ENCODE measurements at regions not wholly inside any gene's neighbourhood (a gene's known extent, or its start where the extent isn't known, plus 50 kb on each side); places are given as distances from the start of the nearest gene placed in this dataset.

DNA sequence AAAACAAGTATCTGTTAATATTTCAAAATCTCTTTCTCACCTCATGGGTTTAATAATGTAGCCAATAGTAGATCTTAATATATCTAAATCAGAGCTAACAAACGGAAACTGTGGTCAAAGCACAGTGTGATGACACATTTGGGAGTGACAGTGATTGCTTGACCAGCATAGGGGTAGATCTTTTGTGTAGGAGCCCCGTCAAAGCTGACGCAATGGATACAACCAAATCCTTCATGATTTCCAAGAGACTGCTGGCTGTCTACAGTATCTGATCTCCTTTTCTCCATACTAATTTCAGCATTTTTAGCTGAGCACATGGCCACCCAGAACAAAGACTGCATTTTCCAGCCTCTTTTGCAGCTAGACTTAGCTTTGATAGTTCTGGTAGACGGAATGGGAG is 299.3 kb upstream of the ECI2 start:
- TF ChIP-seq CTCF (IDR thresholded peaks at IDR 0.05) (no peak), TCF7L2 (IDR thresholded peaks at IDR 0.05; ENCODE audit: low read depth, low read length) (no peak), POLR2AphosphoS5 (IDR thresholded peaks at IDR 0.05; ENCODE audit: low read depth, low read length) (no peak), REST (IDR thresholded peaks at IDR 0.05; ENCODE audit: insufficient read depth in 1 of 2, low read depth in 2 of 2, low read length in 1 of 2) (no peak)

Data from Panc1 (cell line).